ENCODE measurements at regions not wholly inside any gene's neighbourhood (a gene's known extent, or its start where the extent isn't known, plus 50 kb on each side); places are given as distances from the start of the nearest gene placed in this dataset.
"Not testable (repeated sequence)": the region's sequence is repeated elsewhere in the genome, so short reads cannot be mapped to it uniquely, and the experiment has no call there.

GRCh38 chr3:5889374-5889773 is 701.9 kb downstream of the EDEM1 start:
- no peak for DNase-seq

GRCh38 chr3:5891711-5892110 is 704.2 kb downstream of the EDEM1 start:
- no peak for DNase-seq

GRCh38 chr3:5898106-5898505 is 710.6 kb downstream of the EDEM1 start:
- DNase-seq = no peak

GRCh38 chr3:5899014-5899761 is 711.7 kb downstream of the EDEM1 start:
- no peak for DNase-seq

- no peak for DNase-seq
Measured at GRCh38 chr3:5917932-5918331, 730.4 kb downstream of the EDEM1 start.

- no peak for DNase-seq
Measured at GRCh38 chr3:5918626-5919025, 731.1 kb downstream of the EDEM1 start.

- DNase-seq = no peak
Measured at GRCh38 chr3:5929027-5929426, 741.5 kb downstream of the EDEM1 start.

GRCh38 chr3:5944061-5944460 is 756.6 kb downstream of the EDEM1 start:
- not testable (repeated sequence) for DNase-seq

GRCh38 chr3:5948084-5948483 is 760.6 kb downstream of the EDEM1 start:
- DNase-seq = no peak

GRCh38 chr3:5951026-5951425 is 763.5 kb downstream of the EDEM1 start:
- DNase-seq = no peak

- DNase-seq = no peak
Measured at GRCh38 chr3:5972586-5972985, 785.1 kb downstream of the EDEM1 start.

- DNase-seq = peak in 1 of 2 donors; percentile 1
Measured at GRCh38 chr3:5974630-5975322, 787.3 kb downstream of the EDEM1 start.

- no peak for DNase-seq
Measured at GRCh38 chr3:5977331-5977730, 789.8 kb downstream of the EDEM1 start.

- DNase-seq = no peak
Measured at GRCh38 chr3:5980475-5980874, 793.0 kb downstream of the EDEM1 start.

- DNase-seq = no peak
Measured at GRCh38 chr3:5994651-5995050, 807.1 kb downstream of the EDEM1 start.

- DNase-seq = no peak
Measured at GRCh38 chr3:6018456-6018855, 830.9 kb downstream of the EDEM1 start.

- no peak for DNase-seq
Measured at GRCh38 chr3:6022621-6023020, 835.1 kb downstream of the EDEM1 start.

- no peak for DNase-seq
Measured at GRCh38 chr3:6025032-6025431, 835.9 kb upstream of the GRM7 start.

- not testable (repeated sequence) for DNase-seq
Measured at GRCh38 chr3:6030648-6031047, 830.3 kb upstream of the GRM7 start.

- no peak for DNase-seq
Measured at GRCh38 chr3:6035626-6036025, 825.3 kb upstream of the GRM7 start.

GRCh38 chr3:6039971-6040370 is 820.9 kb upstream of the GRM7 start:
- no peak for DNase-seq

GRCh38 chr3:6041894-6042293 is 819.0 kb upstream of the GRM7 start:
- DNase-seq = no peak

- no peak for DNase-seq
Measured at GRCh38 chr3:6047016-6047415, 813.9 kb upstream of the GRM7 start.

GRCh38 chr3:6060251-6060650 is 800.7 kb upstream of the GRM7 start:
- no peak for DNase-seq
